ENCODE measurements at regions not wholly inside any gene's neighbourhood (a gene's known extent, or its start where the extent isn't known, plus 50 kb on each side); places are given as distances from the start of the nearest gene placed in this dataset.

DNA sequence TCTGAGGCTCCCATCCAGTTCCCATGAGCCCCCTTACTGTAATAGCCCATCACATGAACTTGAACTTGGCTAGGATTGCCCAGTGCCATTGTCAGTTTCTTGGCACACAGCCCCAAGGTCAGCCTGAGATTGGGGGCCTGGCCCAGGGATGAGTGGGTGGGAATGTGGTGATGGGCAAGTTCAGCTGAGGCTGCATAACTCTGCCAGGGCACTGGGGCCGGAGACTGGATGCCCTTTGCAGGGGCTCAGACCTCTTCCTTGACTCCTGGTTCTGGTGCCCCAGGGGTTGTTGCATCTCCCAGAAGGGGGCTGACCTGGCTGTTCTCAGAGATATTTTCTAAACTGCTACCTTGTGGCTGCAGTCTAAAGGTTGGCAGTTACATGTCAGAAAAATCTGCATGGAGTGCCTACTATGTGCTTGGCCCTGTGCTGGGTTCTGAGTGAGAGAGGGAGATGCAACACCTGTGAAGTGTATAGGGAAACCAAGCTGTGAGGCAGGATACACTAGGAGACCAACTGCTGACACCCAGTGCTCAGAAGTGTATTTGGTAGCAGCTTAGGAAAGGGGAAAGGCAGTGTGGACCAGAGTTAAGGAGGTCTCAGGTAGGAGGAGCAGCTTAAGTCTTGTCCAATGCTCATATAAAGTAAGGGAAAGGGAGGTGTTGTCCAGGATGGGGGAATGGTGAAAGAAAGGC lies 74.8 kb upstream of the PRR23C start:
- no peak for TF ChIP-seq CTCF (conservative IDR thresholded peaks at IDR 0.05; ENCODE audit: low read depth, low read length)
- TF ChIP-seq EZH2 (IDR thresholded peaks at IDR 0.05; ENCODE audit: low read length, unreplicated experiment): no peak
